ENCODE measurements at regions not wholly inside any gene's neighbourhood (a gene's known extent, or its start where the extent isn't known, plus 50 kb on each side); places are given as distances from the start of the nearest gene placed in this dataset.

DNA sequence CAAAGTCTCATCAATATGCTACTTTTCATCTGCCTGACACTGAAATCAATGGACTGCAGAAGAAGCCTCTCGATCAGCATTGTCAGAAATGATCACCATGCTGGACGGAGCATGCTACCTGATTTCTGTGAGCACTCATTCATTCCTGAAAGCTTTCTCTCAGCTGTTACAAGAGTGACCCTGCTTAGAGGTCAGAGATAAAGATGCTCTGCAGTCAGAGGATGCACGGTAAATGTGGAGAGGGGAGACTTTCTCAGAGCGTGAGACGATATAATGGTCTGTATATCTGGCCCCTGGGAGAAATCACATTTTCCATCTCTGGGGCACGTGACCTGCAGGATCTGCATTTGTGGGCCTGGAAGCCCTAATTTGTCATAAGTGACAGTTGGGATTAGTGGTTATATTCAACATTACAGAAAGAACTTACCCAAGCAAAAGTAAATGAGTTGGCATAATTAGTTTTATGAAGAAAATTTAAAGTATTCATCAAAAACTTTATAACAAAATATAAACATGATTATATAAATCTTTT is 125.6 kb upstream of the TTC29 start:
- no peaks in the 10 kb centered on the region for H3K9me3 ChIP-seq
- DNase-seq: no peak
- no peak for TF ChIP-seq CTCF (IDR thresholded peaks at IDR 0.05)
- H3K36me3 ChIP-seq: no peaks in the 10 kb centered on the region
- no peak overlapping the region for H3K4me3 ChIP-seq
- no peak overlapping the region for H3K9ac ChIP-seq (ENCODE audit: low read depth in 2 of 2, low read length in 2 of 2)
- intact Hi-C loops (cut with DNase I): no loop called here
- no peaks in the 10 kb centered on the region for H3K4me1 ChIP-seq
- no peak overlapping the region for H3K27ac ChIP-seq
- no peaks in the 10 kb centered on the region for H3K27me3 ChIP-seq

DNA sequence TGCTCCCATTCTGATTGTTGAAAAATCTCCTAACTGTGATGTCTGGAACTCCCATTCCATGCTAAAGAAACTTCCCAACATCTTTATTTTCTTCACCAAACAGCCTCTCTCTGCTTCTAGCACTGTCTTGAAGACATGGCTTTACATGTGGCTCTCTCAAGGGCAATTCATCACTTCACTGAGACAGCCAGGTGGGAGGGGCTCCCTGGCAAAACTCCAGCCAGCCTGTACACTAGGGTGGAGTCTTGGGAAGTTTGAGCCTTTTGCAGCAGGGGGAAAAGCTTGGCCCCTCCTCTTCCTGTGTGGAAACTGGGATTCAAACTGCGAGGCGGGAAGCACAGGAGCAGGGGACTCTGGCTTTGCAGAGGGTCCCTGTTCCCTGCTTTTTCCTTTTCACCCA is 130.5 kb upstream of the TTC29 start:
- no peak overlapping the region for H3K27ac ChIP-seq
- intact Hi-C loops (cut with DNase I): no loop called here
- no peaks in the 10 kb centered on the region for H3K4me1 ChIP-seq
- H3K9ac ChIP-seq (ENCODE audit: low read depth in 2 of 2, low read length in 2 of 2): no peak overlapping the region
- peak; percentile 20 for DNase-seq
- H3K36me3 ChIP-seq: no peaks in the 10 kb centered on the region
- no peaks in the 10 kb centered on the region for H3K9me3 ChIP-seq
- no peaks in the 10 kb centered on the region for H3K27me3 ChIP-seq
- H3K4me3 ChIP-seq: no peak overlapping the region
- no peak for TF ChIP-seq CTCF (IDR thresholded peaks at IDR 0.05)

GRCh38 chr4:147076728-147077127 is 131.1 kb upstream of the TTC29 start:
- DNase-seq: no peak
- H3K4me1 ChIP-seq: no peaks in the 10 kb centered on the region
- H3K27me3 ChIP-seq: no peaks in the 10 kb centered on the region
- H3K4me3 ChIP-seq: no peak overlapping the region
- intact Hi-C loops (cut with DNase I): no loop called here
- TF ChIP-seq CTCF (IDR thresholded peaks at IDR 0.05): no peak
- H3K9me3 ChIP-seq: no peaks in the 10 kb centered on the region
- H3K36me3 ChIP-seq: no peaks in the 10 kb centered on the region
- H3K9ac ChIP-seq (ENCODE audit: low read depth in 2 of 2, low read length in 2 of 2): no peak overlapping the region
- no peak overlapping the region for H3K27ac ChIP-seq

DNA sequence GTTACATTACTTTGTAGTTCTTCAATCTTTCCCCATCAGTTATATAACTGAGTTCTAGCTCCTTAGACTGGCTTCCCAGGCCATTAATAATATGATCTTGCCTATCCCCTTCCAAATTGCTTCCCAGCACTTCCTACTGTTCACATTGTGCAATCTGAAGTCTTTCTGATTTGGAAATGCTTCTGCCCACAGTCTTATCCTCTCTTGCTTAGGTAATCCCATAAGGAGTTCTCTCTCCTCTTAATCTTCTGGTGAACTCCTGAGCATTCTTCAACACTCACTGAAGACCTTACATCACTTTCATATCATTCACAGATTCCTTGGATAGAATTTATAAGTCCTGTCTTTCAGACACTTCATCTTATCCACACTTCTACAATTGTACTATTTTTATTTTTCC is 132.7 kb upstream of the TTC29 start:
- Histone ChIP-seq H3K27me3 (no peaks in the 10 kb centered on the region), H3K27ac (no peak overlapping the region), H3K9ac (ENCODE audit: low read depth in 2 of 2, low read length in 2 of 2) (no peak overlapping the region), H3K9me3 (no peaks in the 10 kb centered on the region), H3K4me3 (no peak overlapping the region), H3K4me1 (no peaks in the 10 kb centered on the region), H3K36me3 (no peaks in the 10 kb centered on the region)
- no peak for DNase-seq
- intact Hi-C loops (cut with DNase I): no loop called here
- TF ChIP-seq CTCF (IDR thresholded peaks at IDR 0.05): no peak

DNA sequence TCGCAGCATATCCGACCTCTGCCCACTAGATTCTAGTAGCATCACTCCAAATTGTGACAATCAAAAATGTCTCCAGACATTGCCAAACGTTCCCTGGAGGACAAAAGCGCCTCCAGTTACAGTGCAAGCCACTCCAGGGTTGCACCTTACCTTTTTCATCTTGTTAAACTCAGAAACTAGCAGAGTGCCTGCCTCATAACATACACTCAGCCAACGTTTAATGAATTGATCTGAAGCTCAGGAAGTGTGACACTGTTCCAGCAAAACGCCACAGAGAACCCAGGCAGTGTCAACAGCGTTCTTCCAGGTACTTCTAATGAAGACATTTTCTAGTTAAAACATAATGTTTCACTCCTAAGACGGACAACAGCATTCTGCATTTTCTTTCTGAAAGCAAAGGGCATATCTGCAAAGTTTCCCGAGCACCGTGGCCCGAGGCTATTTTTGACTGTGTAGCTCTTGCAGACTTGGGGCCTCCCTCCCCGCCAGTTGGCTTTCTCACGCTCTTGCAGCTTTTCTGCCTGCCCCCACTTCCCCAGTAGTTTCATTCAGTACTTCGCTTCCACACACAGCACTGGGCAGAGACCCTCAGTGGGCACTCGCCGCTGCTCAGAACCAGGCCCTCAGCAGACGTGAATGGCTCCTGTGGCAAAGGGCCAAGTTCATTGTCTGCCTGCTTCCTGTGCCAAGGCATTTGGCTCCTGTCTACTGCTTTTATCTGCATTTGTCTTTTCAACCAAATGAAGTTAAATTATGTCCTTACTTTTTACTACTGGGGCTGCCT is 133.4 kb upstream of the TTC29 start:
- no peaks in the 10 kb centered on the region for H3K36me3 ChIP-seq
- no peaks in the 10 kb centered on the region for H3K27me3 ChIP-seq
- DNase-seq: no peak
- no peaks in the 10 kb centered on the region for H3K4me1 ChIP-seq
- no peak overlapping the region for H3K27ac ChIP-seq
- H3K4me3 ChIP-seq: no peak overlapping the region
- intact Hi-C loops (cut with DNase I): no loop called here
- H3K9me3 ChIP-seq: no peaks in the 10 kb centered on the region
- no peak for TF ChIP-seq CTCF (IDR thresholded peaks at IDR 0.05)
- H3K9ac ChIP-seq (ENCODE audit: low read depth in 2 of 2, low read length in 2 of 2): no peak overlapping the region

Data from colonic mucosa (tissue), 4 donors.